ENCODE measurements at regions not wholly inside any gene's neighbourhood (a gene's known extent, or its start where the extent isn't known, plus 50 kb on each side); places are given as distances from the start of the nearest gene placed in this dataset.
"Not testable (repeated sequence)": the region's sequence is repeated elsewhere in the genome, so short reads cannot be mapped to it uniquely, and the experiment has no call there.

GRCh38 chr10:47680848-47681637, 82.3 kb downstream of the SYT15B start:
- not testable (repeated sequence) for H3K9me3 ChIP-seq (ENCODE audit: control insufficient read depth, insufficient read depth, low read length); H3K27ac ChIP-seq (ENCODE audit: low read depth, low read length); H3K27me3 ChIP-seq (ENCODE audit: control insufficient read depth, insufficient read depth, low read length); H3K4me3 ChIP-seq (ENCODE audit: low read depth, low read length); H3K4me1 ChIP-seq (ENCODE audit: control insufficient read depth, insufficient read depth, low read length); H3K36me3 ChIP-seq (ENCODE audit: control insufficient read depth, insufficient read depth, low read length); DNase-seq (ENCODE audit: low read depth in 4 of 6, low spot score in 6 of 6)
- 100% methylated on average over 1 of the region's 4 CpGs for WGBS (ENCODE audit: insufficient coverage)

- not testable (repeated sequence) for H3K4me1 ChIP-seq (ENCODE audit: control insufficient read depth, insufficient read depth, low read length); H3K27ac ChIP-seq (ENCODE audit: low read depth, low read length); H3K36me3 ChIP-seq (ENCODE audit: control insufficient read depth, insufficient read depth, low read length); H3K9me3 ChIP-seq (ENCODE audit: control insufficient read depth, insufficient read depth, low read length); H3K27me3 ChIP-seq (ENCODE audit: control insufficient read depth, insufficient read depth, low read length); DNase-seq (ENCODE audit: low read depth in 4 of 6, low spot score in 6 of 6); H3K4me3 ChIP-seq (ENCODE audit: low read depth, low read length)
- WGBS (ENCODE audit: insufficient coverage) = no CpG with 5 or more reads among the region's 1 CpG
Measured at GRCh38 chr10:47676102-47676501, 87.3 kb downstream of the SYT15B start.

DNA sequence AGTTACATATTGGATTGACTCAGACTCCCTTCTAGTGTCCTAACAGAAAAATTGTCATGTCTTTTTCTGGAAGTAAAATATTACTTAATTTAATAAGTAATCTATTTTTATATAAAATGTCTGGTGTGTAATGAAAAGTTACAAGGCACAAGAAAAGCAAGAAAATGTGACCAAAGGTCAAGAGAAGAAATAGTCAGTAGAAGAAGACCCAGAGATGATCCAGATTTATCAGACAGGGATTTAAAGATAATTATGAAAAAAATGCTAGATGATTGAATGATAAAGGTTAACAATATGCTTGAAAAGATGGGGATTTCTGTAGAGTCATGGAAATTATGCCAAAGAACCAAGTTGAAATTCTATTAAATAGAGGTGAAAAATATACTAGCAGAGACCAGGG, 87.8 kb downstream of the SYT15B start:
- not testable (repeated sequence) for H3K4me3 ChIP-seq (ENCODE audit: low read depth, low read length); H3K36me3 ChIP-seq (ENCODE audit: control insufficient read depth, insufficient read depth, low read length); H3K27me3 ChIP-seq (ENCODE audit: control insufficient read depth, insufficient read depth, low read length); H3K9me3 ChIP-seq (ENCODE audit: control insufficient read depth, insufficient read depth, low read length); DNase-seq (ENCODE audit: low read depth in 4 of 6, low spot score in 6 of 6); H3K4me1 ChIP-seq (ENCODE audit: control insufficient read depth, insufficient read depth, low read length); H3K27ac ChIP-seq (ENCODE audit: low read depth, low read length)

DNA sequence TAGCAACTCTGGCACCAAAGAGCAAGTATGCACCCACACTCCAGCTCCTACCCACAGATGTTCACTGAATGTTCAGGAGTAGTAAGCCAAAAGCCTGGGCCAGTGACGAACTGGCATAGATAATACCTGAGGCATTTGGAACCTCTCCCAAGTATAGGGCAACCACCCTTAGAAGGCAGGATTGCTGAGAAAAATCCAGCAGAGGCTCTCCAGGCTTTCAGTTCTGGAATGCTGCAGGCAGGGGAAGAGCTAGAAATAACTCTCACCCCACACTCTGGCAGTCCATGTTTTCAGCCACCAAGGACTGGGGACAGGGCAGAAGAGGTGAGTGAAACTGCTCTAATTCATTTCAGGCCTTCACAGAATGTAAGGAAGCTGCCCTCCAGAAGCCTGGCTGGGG, 90.3 kb downstream of the SYT15B start:
- H3K4me1 ChIP-seq (ENCODE audit: control insufficient read depth, insufficient read depth, low read length); H3K36me3 ChIP-seq (ENCODE audit: control insufficient read depth, insufficient read depth, low read length); H3K27ac ChIP-seq (ENCODE audit: low read depth, low read length); H3K4me3 ChIP-seq (ENCODE audit: low read depth, low read length); DNase-seq (ENCODE audit: low read depth in 4 of 6, low spot score in 6 of 6); H3K9me3 ChIP-seq (ENCODE audit: control insufficient read depth, insufficient read depth, low read length); H3K27me3 ChIP-seq (ENCODE audit: control insufficient read depth, insufficient read depth, low read length): not testable (repeated sequence)
- no CpG with 5 or more reads among the region's 1 CpG for WGBS (ENCODE audit: insufficient coverage)

DNA sequence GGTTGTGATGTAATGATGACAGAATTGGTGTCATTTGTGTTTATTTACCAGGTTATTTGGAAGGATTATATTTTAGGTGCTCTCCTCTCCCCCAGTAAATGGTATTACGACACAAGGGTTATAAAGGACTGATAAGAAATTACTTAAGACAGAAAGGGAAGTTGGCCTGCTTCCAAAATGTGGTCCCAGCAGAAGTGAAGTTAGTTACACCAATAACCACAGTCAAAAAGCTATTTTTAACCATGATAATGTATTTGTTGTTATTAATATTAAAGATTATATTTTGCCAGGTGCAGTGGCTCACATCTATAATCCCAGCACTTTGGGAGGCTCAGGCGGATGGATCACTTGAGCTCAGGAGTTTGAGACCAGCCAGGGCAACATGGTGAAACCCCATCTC, 92.5 kb downstream of the SYT15B start:
- H3K4me3 ChIP-seq (ENCODE audit: low read depth, low read length); H3K4me1 ChIP-seq (ENCODE audit: control insufficient read depth, insufficient read depth, low read length); H3K27ac ChIP-seq (ENCODE audit: low read depth, low read length); H3K9me3 ChIP-seq (ENCODE audit: control insufficient read depth, insufficient read depth, low read length); DNase-seq (ENCODE audit: low read depth in 4 of 6, low spot score in 6 of 6); H3K36me3 ChIP-seq (ENCODE audit: control insufficient read depth, insufficient read depth, low read length); H3K27me3 ChIP-seq (ENCODE audit: control insufficient read depth, insufficient read depth, low read length): not testable (repeated sequence)
- no CpG with 5 or more reads among the region's 2 CpGs for WGBS (ENCODE audit: insufficient coverage)

- DNase-seq (ENCODE audit: low read depth in 4 of 6, low spot score in 6 of 6); H3K4me1 ChIP-seq (ENCODE audit: control insufficient read depth, insufficient read depth, low read length); H3K9me3 ChIP-seq (ENCODE audit: control insufficient read depth, insufficient read depth, low read length); H3K36me3 ChIP-seq (ENCODE audit: control insufficient read depth, insufficient read depth, low read length); H3K27ac ChIP-seq (ENCODE audit: low read depth, low read length); H3K27me3 ChIP-seq (ENCODE audit: control insufficient read depth, insufficient read depth, low read length); H3K4me3 ChIP-seq (ENCODE audit: low read depth, low read length): not testable (repeated sequence)
- WGBS (ENCODE audit: insufficient coverage) = no CpG with 5 or more reads among the region's 8 CpGs
Measured at GRCh38 chr10:47661955-47662577, 101.3 kb downstream of the SYT15B start.

DNA sequence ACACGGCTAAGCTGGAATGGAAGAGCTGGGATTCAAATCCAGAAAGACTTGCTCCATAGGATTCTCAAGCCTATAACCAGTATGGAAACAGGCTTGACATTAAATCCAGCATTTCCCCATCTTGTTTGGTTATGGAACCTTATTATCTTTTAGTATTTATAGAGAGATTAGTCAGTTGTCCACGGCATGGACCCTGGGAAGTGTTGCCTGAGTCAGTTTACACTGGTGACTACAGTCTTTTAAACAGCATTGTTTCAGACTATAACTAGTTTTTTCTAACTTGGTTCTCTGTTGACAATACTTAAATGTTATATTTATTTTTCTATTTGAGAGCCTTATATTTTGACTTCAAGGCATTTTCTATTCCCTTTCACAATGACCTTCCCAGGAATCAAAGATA, 106.7 kb downstream of the SYT15B start:
- H3K9me3 ChIP-seq (ENCODE audit: control insufficient read depth, insufficient read depth, low read length); DNase-seq (ENCODE audit: low read depth in 4 of 6, low spot score in 6 of 6); H3K4me1 ChIP-seq (ENCODE audit: control insufficient read depth, insufficient read depth, low read length); H3K27ac ChIP-seq (ENCODE audit: low read depth, low read length); H3K4me3 ChIP-seq (ENCODE audit: low read depth, low read length); H3K36me3 ChIP-seq (ENCODE audit: control insufficient read depth, insufficient read depth, low read length); H3K27me3 ChIP-seq (ENCODE audit: control insufficient read depth, insufficient read depth, low read length): not testable (repeated sequence)
- WGBS (ENCODE audit: insufficient coverage) = no CpG with 5 or more reads among the region's 2 CpGs

- not testable (repeated sequence) for DNase-seq (ENCODE audit: low read depth in 4 of 6, low spot score in 6 of 6); H3K27me3 ChIP-seq (ENCODE audit: control insufficient read depth, insufficient read depth, low read length); H3K4me1 ChIP-seq (ENCODE audit: control insufficient read depth, insufficient read depth, low read length); H3K4me3 ChIP-seq (ENCODE audit: low read depth, low read length); H3K9me3 ChIP-seq (ENCODE audit: control insufficient read depth, insufficient read depth, low read length); H3K36me3 ChIP-seq (ENCODE audit: control insufficient read depth, insufficient read depth, low read length); H3K27ac ChIP-seq (ENCODE audit: low read depth, low read length)
- WGBS (ENCODE audit: insufficient coverage) = no CpG with 5 or more reads among the region's 4 CpGs
Measured at GRCh38 chr10:47654161-47654560, 109.2 kb downstream of the SYT15B start.

- DNase-seq (ENCODE audit: low read depth in 4 of 6, low spot score in 6 of 6); H3K4me1 ChIP-seq (ENCODE audit: control insufficient read depth, insufficient read depth, low read length); H3K27me3 ChIP-seq (ENCODE audit: control insufficient read depth, insufficient read depth, low read length); H3K36me3 ChIP-seq (ENCODE audit: control insufficient read depth, insufficient read depth, low read length); H3K9me3 ChIP-seq (ENCODE audit: control insufficient read depth, insufficient read depth, low read length); H3K27ac ChIP-seq (ENCODE audit: low read depth, low read length); H3K4me3 ChIP-seq (ENCODE audit: low read depth, low read length): not testable (repeated sequence)
- no CpG with 5 or more reads among the region's 2 CpGs for WGBS (ENCODE audit: insufficient coverage)
Measured at GRCh38 chr10:47648594-47648993, 114.8 kb downstream of the SYT15B start.

DNA sequence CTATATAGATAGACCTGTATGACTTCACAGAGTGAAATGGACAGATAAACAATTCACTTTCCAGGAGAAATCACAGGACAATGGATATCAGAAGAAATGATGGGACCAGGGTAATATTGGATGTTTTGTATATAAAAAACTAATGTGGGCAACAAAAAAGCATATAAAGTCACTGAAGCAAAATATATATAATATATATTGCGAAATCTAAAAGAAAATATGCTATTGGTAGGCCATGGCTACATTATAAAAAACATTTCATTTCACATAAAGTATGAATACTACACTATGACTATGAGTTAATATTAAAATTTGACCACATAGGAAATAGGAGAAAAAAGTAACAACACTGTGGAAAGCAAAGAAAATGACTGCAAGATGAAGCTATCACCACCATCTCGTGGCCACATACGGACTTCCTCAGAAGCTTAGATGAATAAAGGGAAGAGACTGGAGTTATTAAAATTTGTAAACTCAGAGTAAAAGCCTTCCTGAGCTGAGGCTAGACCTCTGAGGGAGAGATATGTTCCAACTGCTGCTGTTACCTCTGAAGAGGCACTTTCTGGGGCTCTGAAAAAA, 115.8 kb downstream of the SYT15B start:
- not testable (repeated sequence) for H3K27me3 ChIP-seq (ENCODE audit: control insufficient read depth, insufficient read depth, low read length); H3K27ac ChIP-seq (ENCODE audit: low read depth, low read length); H3K4me1 ChIP-seq (ENCODE audit: control insufficient read depth, insufficient read depth, low read length); H3K4me3 ChIP-seq (ENCODE audit: low read depth, low read length); DNase-seq (ENCODE audit: low read depth in 4 of 6, low spot score in 6 of 6); H3K36me3 ChIP-seq (ENCODE audit: control insufficient read depth, insufficient read depth, low read length); H3K9me3 ChIP-seq (ENCODE audit: control insufficient read depth, insufficient read depth, low read length)
- no CpG with 5 or more reads among the region's 3 CpGs for WGBS (ENCODE audit: insufficient coverage)
